Eye (tissue), 1 donor: ENCODE measurements at regions not wholly inside any gene's neighbourhood (a gene's known extent, or its start where the extent isn't known, plus 50 kb on each side); places are given as distances from the start of the nearest gene placed in this dataset.
A peak's percentile ranks its signal among the peaks of the same experiment; 100 is the strongest.
"Not testable (repeated sequence)": the region's sequence is repeated elsewhere in the genome, so short reads cannot be mapped to it uniquely, and the experiment has no call there.

Source experiments
- DNase-seq: peaks from one replicate; pipeline ENCODE4 v3.0.0-alpha.2; 2015

DNA sequence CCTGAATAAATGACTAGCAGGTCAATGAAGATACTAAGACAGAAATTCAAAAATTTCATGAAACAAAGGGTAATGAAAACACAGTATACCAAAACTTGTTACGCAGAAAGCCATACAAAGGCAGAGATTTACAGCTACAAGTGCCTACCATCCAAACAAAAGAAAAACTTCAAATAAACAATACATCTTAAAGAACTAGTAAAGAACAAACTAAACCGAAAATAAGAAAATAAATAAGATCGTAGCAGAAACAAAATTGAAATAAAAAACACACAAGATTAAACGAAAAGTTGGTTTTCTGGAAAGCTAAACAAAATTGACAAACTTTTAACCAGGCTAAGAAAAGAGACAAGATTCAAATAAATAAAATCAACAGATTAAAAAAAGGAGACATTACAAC, 51.5 kb downstream of the VPREB1 start:
- DNase-seq: not testable (repeated sequence)

- not testable (repeated sequence) for DNase-seq
Measured at GRCh38 chr22:22297159-22297793, 52.7 kb downstream of the VPREB1 start.

DNA sequence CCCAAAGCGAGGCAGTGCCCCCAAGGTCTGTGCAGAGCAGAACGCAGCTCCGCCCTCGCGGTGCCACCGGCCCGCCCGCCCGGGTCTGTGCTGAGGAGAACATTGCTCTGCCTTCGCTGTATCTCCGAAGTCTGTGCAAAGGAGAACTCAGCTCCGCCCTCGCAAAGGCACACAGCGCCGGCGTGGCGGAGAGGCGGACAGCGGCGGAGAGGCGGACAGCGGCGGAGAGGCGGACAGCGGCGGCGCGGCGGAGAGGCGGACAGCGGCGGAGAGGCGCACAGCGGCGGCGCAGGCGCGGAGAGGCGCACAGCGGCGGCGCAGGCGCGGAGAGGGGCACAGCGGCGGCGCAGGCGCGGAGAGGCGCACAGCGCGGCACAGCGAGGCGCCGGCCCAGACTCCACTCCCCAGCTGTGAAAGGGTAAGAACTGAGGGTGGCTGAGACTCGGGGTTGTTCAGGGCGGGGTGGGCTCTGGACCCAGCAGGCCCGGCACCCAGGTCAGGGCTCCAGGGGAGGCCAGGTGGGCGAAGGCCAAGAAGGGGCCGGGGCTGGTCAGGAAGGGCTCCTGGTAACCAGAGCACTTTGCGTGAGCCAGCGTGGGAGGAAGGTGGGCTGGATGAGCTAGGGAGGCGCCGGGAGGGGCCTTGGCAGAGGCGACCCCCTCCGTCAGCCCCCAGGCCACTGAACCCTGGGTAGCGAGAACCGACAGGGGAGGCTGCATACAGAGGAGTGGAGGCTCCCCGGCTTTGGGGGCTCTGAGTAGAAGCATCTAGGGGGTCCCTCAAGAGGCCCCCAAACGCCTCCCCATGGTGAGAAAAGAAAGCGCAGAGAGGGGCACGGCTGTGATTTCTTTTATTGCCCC, 53.4 kb downstream of the VPREB1 start:
- peak; percentile 92 for DNase-seq

DNA sequence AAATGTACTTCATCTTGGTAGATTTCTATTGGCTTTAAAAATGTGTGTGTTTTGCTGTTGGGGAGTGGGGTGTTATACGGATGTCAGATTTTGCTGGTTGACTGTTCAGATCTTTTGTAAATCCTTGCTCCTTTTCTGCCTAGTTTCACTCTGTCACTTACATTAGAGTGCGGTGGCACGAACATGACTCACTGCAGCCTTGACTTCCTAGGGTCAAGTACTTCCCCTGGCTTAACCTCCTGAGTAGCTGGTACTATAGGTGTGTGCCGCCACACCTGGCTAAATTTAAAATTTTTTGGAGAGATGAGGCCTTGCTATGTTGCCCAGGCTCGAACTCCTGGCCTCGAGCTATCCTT, 54.0 kb downstream of the VPREB1 start:
- DNase-seq: not testable (repeated sequence)

- not testable (repeated sequence) for DNase-seq
Measured at GRCh38 chr22:22300511-22300910, 55.9 kb downstream of the VPREB1 start.

- DNase-seq: not testable (repeated sequence)
Measured at GRCh38 chr22:22300946-22301345, 56.4 kb downstream of the VPREB1 start.

- DNase-seq: no peak
Measured at GRCh38 chr22:22316589-22316988, 72.0 kb downstream of the VPREB1 start.

DNA sequence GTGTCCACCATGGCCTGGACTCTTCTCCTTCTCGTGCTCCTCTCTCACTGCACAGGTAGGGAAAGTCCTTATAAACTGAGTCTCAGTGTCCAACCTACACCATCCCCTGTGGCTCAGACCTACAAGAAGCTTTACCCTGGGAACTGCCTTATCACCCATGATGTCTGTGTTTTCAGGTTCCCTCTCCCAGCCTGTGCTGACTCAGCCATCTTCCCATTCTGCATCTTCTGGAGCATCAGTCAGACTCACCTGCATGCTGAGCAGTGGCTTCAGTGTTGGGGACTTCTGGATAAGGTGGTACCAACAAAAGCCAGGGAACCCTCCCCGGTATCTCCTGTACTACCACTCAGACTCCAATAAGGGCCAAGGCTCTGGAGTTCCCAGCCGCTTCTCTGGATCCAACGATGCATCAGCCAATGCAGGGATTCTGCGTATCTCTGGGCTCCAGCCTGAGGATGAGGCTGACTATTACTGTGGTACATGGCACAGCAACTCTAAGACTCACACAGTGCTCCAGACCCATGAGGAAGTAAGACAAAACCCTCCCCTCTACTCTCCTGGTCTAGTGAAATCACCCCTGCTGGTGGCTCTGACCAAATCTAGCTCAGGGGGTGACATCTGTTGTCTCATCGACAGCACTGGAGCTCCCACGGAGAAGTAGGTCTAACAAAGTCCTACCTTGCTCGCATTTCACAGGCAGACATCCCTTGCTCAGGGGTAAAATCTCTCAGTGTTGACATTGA, 74.3 kb downstream of the VPREB1 start:
- no peak for DNase-seq

GRCh38 chr22:22321743-22322611, 77.4 kb downstream of the VPREB1 start:
- peak; percentile 81 for DNase-seq

DNA sequence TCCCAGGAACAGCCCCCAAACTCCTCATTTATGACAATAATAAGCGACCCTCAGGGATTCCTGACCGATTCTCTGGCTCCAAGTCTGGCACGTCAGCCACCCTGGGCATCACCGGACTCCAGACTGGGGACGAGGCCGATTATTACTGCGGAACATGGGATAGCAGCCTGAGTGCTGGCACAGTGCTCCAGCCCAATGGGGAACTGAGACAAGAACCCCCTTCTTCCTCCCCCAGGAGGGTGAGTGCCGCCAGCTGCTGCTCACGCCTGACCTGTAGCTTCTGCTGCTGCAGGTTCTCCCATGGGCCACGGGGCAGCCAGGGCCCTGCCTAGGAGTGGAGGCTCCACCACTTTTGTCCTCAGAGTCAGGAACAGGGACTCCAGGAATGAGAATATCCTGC, 78.2 kb downstream of the VPREB1 start:
- no peak for DNase-seq

DNA sequence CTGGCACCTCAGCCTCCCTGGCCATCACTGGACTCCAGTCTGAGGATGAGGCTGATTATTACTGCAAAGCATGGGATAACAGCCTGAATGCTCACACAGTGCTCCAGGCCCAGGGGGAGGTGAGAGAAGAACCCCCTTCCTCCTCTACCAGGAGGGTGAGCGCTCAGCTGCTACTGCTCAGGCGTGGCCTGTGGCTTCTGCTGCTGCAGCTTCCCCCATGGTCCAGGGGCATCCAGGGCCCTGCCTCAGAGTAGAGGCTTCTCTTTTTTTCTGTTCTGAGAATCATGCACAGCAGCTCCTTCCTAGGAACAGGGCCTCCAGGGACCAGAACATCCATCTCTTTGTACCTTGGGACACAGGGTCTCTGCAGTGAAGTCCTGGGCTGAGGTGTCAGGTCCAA, 83.1 kb downstream of the VPREB1 start:
- DNase-seq: no peak

- peak; percentile 12 for DNase-seq
Measured at GRCh38 chr22:22329792-22330191, 85.2 kb downstream of the VPREB1 start.

DNA sequence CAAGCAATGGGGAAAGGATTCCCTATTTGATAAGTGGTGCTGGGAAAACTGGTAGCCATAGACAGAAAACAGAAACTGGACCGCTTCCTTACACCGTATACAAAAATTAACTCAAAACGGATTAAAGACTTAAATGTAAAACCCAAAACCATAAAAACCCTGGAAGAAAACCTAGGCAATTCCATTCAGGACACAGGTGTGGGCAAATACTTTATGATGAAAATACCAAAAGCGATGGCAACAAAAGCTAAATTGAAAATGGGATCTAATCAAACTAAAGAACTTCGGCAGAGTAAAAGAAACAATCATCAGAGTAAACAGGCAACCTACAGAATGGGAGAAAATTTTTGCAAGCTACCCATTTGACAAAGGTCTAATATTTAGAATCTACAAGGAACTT, 91.1 kb downstream of the VPREB1 start:
- not testable (repeated sequence) for DNase-seq

- not testable (repeated sequence) for DNase-seq
Measured at GRCh38 chr22:22336333-22336732, 91.7 kb downstream of the VPREB1 start.

- not testable (repeated sequence) for DNase-seq
Measured at GRCh38 chr22:22338778-22339177, 94.2 kb downstream of the VPREB1 start.

DNA sequence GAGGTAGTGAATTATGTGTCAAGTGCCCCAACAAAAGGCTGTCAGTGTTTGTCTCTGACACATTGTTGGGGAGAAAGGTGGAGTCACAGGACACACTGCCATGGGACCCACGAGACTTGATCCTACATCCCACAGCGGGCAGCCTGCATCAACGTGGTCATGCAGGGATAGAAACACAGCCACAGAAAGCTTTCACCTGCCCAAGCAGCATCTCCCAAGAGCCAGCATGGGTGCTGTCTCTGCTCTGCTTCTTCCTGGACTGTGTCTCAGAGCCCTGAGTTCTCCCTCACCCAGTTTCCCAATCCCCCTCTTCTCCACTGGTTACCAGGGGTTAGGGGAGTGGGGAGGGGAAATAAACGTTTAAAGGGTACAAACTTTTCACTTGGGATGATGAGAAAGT, 97.2 kb downstream of the VPREB1 start:
- DNase-seq: no peak

DNA sequence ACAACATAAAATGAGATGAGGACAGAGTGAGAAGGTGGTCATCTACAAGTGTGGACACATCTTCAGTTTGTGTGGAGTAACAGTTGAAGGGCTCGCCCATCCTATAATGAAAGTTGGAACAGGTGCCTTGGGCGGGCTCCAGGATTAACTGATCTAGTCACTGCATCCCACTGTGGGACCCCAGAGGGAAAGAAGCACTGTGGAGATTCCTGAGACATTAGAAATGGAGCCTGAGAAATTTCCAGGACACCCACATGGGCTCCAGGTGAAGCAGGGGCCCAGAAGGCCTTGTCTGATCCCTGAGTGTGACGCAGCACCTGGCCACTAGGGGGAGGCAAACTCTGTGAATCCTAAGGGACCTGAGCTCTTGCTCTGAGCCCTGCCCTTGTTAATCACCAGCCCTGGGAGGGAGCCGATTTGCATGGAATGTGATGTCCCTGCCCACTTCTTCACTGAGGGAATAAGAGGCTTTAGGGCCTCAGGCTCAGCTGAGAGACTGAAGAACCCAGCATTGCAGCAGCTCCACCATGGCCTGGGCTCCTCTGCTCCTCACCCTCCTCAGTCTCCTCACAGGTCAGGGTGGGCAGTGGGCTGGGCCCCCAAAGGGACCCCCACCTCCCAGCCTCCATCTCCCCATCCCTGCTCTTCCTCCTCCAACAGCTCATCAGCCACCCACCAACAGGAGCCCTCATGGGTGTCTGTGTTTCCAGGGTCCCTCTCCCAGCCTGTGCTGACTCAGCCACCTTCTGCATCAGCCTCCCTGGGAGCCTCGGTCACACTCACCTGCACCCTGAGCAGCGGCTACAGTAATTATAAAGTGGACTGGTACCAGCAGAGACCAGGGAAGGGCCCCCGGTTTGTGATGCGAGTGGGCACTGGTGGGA, 98.4 kb downstream of the VPREB1 start:
- DNase-seq: peak; percentile 57

GRCh38 chr22:22343581-22344296, 99.2 kb downstream of the VPREB1 start:
- no peak for DNase-seq

DNA sequence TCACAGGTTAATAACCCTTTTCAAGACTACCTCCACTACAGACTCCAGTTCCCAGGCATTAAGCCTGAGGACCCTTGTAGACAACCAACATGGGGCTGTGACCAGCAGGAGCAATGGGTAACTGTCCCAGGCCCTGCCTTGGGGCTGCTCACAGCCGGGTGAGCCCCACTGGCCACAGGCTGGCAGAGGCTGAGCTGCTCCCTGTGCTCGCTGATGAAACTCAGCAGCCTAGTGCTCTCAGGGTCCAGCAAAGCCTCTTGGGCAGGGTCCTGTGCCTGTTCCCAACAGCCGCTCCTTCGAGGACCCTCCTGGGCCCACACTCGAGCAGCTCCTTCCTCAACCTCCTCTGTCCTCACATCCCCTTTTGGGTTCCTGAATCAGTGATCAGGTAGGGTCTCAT, 99.8 kb downstream of the VPREB1 start:
- no peak for DNase-seq

- DNase-seq: no peak
Measured at GRCh38 chr22:22345781-22346180, 101.2 kb downstream of the VPREB1 start.
